ENCODE measurements at regions not wholly inside any gene's neighbourhood (a gene's known extent, or its start where the extent isn't known, plus 50 kb on each side); places are given as distances from the start of the nearest gene placed in this dataset.

DNA sequence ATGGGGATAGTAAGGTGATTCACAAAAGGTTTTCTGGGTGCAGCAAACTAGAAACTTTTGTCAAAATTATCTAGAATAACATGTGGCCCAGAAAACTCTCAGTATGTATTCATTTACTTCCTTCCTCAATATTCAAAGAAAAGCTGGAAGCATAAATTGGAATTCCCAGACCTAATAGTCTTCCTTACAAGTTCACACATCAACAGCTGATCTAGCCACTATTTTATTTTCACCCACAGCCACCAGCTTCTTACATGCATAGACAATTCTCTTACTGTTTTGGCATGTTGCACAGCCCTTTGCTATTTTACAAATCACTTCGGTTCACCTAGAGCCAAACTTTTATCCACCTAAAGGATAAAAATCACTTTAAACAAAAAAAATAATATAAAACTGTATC, 647.8 kb upstream of the CCDC54 start:
- 72% methylated on average over 1 of the region's 1 CpG for WGBS
- intact Hi-C loops (cut with DNase I) = no loop called here

DNA sequence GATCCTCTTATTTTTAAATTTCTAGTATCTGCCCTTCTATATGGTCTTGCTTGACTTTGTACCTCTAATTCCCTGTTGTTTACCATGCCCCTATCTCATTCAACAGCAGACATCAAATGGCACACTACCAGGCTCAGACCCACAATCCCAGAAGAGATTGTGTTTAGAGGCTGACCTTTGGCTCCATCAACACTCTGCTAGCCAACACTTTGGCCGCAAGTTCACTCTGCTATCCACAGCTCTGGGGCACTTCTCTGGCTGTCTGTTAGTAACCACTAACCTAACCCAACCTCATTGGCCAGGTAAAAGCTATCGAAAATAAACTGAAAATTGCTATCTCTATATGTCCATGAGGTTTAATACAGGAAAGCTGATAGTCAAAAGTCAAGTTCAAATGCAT, 646.0 kb upstream of the CCDC54 start:
- intact Hi-C loops (cut with DNase I) = no loop called here
- H3K9me3 ChIP-seq = no peaks in the 10 kb centered on the region
- no peak overlapping the region for H3K27ac ChIP-seq (replicated peaks in 1 of 4)
- no peak for DNase-seq (ENCODE audit: extremely low spot score)
- H3K4me1 ChIP-seq = peaks cover 0 to 12% (median 0%) of the 10 kb centered on the region in 4 donors
- TF ChIP-seq POLR2A (IDR thresholded peaks at IDR 0.05; ENCODE audit: low read depth) (no peak), POLR2AphosphoS5 (IDR thresholded peaks at IDR 0.05) (no peak), EP300 (IDR thresholded peaks at IDR 0.05) (no peak)
- TF ChIP-seq, protein P1, sequence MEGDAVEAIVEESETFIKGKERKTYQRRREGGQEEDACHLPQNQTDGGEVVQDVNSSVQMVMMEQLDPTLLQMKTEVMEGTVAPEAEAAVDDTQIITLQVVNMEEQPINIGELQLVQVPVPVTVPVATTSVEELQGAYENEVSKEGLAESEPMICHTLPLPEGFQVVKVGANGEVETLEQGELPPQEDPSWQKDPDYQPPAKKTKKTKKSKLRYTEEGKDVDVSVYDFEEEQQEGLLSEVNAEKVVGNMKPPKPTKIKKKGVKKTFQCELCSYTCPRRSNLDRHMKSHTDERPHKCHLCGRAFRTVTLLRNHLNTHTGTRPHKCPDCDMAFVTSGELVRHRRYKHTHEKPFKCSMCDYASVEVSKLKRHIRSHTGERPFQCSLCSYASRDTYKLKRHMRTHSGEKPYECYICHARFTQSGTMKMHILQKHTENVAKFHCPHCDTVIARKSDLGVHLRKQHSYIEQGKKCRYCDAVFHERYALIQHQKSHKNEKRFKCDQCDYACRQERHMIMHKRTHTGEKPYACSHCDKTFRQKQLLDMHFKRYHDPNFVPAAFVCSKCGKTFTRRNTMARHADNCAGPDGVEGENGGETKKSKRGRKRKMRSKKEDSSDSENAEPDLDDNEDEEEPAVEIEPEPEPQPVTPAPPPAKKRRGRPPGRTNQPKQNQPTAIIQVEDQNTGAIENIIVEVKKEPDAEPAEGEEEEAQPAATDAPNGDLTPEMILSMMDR (IDR thresholded peaks at IDR 0.05) = no peak
- WGBS = 83% methylated on average over 2 of the region's 2 CpGs
- no peaks in the 10 kb centered on the region for H3K27me3 ChIP-seq
- H3K36me3 ChIP-seq = no peaks in the 10 kb centered on the region
- no peak overlapping the region for H3K4me3 ChIP-seq

More for the DNA sequence above, 647.8 kb upstream of the CCDC54 start:
- H3K4me1 ChIP-seq = peaks cover 0 to 12% (median 0%) of the 10 kb centered on the region in 4 donors
- H3K9me3 ChIP-seq = no peaks in the 10 kb centered on the region
- no peak overlapping the region for H3K4me3 ChIP-seq
- no peak overlapping the region for H3K27ac ChIP-seq (replicated peaks in 1 of 4)
- no peaks in the 10 kb centered on the region for H3K36me3 ChIP-seq
- no peaks in the 10 kb centered on the region for H3K27me3 ChIP-seq
- TF ChIP-seq EP300 (IDR thresholded peaks at IDR 0.05) (no peak), POLR2AphosphoS5 (IDR thresholded peaks at IDR 0.05) (no peak), POLR2A (IDR thresholded peaks at IDR 0.05; ENCODE audit: low read depth) (no peak)
- TF ChIP-seq, protein P1 (IDR thresholded peaks at IDR 0.05) = no peak
- no peak for DNase-seq (ENCODE audit: extremely low spot score)

DNA sequence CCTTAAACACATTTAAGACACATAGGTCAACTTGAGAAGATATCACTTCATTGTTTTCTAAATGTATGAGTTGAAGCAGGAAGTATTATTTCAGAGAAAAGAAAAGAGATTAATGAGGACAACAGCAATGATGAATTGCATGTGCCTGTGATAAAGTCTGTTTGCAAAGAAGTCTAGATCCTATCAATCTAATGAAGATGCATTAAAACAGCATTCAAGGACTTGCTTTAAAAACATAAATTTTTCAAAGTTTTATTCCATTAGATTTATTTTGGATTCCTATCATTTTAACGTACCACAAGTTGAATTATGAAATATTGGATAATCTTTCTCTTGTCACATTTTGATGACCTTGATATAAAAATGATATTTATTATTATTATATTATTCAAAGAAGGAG, 642.5 kb upstream of the CCDC54 start:
- 86% methylated on average over 1 of the region's 1 CpG for WGBS
- no peaks in the 10 kb centered on the region for H3K4me1 ChIP-seq
- no peak for TF ChIP-seq POLR2A (IDR thresholded peaks at IDR 0.05; ENCODE audit: low read depth)
- TF ChIP-seq, protein P1 (IDR thresholded peaks at IDR 0.05) = no peak
- no peak for TF ChIP-seq POLR2AphosphoS5 (IDR thresholded peaks at IDR 0.05)
- H3K36me3 ChIP-seq = no peaks in the 10 kb centered on the region
- no peaks in the 10 kb centered on the region for H3K27me3 ChIP-seq
- H3K4me3 ChIP-seq = no peak overlapping the region
- no peak overlapping the region for H3K27ac ChIP-seq (replicated peaks in 1 of 4)
- DNase-seq (ENCODE audit: extremely low spot score) = no peak
- no peaks in the 10 kb centered on the region for H3K9me3 ChIP-seq
- intact Hi-C loops (cut with DNase I) = no loop called here

DNA sequence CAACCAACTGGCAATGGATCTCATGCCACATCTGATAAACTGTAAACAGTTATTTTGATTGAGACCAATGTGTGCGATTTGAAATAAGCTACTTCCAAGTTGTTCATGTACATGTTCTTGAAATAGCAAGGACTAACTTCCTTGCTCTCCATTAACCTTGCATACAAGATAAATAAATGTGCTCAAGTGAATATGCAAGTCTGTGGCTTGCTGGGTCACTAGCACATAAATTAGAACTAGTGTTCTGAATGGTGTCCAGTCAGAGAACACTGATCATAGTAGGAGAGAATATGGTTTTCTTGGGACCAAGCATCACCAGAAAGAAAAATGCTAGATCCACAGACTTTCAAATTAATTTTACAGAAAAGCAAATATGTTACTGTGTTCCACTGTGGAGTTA, 640.0 kb upstream of the CCDC54 start:
- Histone ChIP-seq H3K27me3 (no peaks in the 10 kb centered on the region), H3K4me1 (no peaks in the 10 kb centered on the region), H3K4me3 (no peak overlapping the region), H3K27ac (replicated peaks in 1 of 4) (no peak overlapping the region), H3K9me3 (no peaks in the 10 kb centered on the region), H3K36me3 (no peaks in the 10 kb centered on the region)
- intact Hi-C loops (cut with DNase I) = no loop called here
- 91% methylated on average over 1 of the region's 1 CpG for WGBS
- no peak for TF ChIP-seq POLR2AphosphoS5 (IDR thresholded peaks at IDR 0.05)
- no peak for TF ChIP-seq POLR2A (IDR thresholded peaks at IDR 0.05; ENCODE audit: low read depth)
- no peak for DNase-seq (ENCODE audit: extremely low spot score)

DNA sequence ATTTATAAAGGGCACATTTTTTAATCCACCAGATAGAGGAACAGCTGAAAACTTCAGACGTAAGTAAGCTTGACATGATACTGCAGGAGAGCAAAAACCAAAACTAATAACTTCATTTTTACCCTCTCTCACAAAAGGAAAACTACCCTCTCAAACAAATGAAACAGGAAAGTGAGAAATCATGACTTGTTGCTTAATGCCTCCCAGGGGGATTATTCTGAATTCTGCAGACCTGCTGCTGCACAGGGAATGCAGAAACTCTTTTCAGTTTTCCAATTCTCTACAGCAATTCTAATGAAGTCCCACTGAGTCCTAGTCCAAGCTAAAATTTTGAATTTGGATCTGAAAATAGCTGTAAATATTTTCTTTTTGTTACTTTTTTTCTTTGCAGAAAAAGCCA, 637.1 kb upstream of the CCDC54 start:
- Histone ChIP-seq H3K4me1 (no peaks in the 10 kb centered on the region), H3K36me3 (no peaks in the 10 kb centered on the region), H3K4me3 (no peak overlapping the region), H3K9me3 (no peaks in the 10 kb centered on the region), H3K27me3 (no peaks in the 10 kb centered on the region), H3K27ac (replicated peaks in 1 of 4) (no peak overlapping the region)
- no peak for DNase-seq (ENCODE audit: extremely low spot score)
- WGBS = 52% methylated on average over 1 of the region's 1 CpG
- intact Hi-C loops (cut with DNase I) = no loop called here
- no peak for TF ChIP-seq POLR2A (IDR thresholded peaks at IDR 0.05; ENCODE audit: low read depth)

Data from esophagus muscularis mucosa (tissue), 4 donors.